ENCODE measurements at regions not wholly inside any gene's neighbourhood (a gene's known extent, or its start where the extent isn't known, plus 50 kb on each side); places are given as distances from the start of the nearest gene placed in this dataset.
A peak's percentile ranks its signal among the peaks of the same experiment; 100 is the strongest.

DNA sequence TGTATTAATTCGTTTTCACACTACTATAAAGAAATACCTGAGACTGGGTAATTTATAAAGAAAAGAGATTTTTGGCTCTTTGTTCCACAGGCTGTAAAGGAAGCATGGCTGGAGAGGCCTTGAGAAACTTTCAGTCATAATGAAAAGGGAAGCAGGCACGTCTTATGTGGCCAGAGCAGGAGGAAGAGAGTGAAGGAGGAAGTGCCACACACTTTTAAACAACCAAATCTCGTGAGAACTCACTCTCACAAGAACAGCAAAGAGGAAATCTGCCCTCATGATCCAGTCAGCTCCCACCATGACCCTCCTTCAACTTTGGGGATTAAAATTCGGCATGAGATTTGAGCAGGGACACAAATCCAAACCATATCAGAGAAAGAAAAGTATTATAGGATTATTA lies 1255.9 kb upstream of the MIR17HG start:
- ATAC-seq (ENCODE audit: poor library complexity) = no peak
- intact Hi-C loops (cut with DNase I) = no loop called here
- no peak for DNase-seq

DNA sequence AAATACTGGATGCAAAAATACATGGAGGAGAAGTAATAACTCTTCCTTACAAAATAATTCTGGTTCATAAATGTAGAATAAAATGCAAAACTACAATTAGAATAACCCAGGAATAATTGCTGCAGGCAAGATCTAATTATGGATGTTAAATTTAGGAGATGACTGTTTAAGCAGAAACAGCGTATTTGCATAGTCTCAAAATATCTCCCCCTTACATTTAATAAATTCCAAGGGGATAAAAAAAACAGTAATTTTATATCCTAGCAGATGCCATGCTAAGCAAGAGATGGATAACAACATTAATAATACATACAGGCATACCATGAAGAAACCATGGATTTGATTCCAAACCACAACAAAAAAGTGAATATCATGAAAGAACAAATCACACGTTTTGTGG lies 1253.1 kb upstream of the MIR17HG start:
- DNase-seq = no peak
- intact Hi-C loops (cut with DNase I) = no loop called here
- no peak for ATAC-seq (ENCODE audit: poor library complexity)

DNA sequence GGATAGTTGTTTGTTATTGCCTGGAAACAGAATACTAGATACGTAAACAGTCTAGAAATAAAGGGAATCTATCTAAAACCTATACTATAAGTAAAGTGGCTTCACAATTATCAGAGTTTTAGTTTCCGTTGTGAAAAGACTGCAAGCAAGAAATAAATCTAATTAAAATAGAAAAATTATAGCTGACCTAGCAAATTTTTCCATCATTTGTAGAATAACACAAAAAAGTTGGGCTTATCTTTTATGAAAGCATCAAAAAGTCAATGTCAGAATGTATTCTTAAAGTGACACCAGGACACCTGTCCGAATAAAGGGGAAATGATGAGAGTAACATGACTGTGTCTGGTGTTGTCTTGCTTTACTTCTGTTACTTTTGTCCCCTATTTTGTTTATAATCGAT lies 1248.9 kb upstream of the MIR17HG start:
- no peak for DNase-seq
- ATAC-seq (ENCODE audit: poor library complexity) = no peak
- intact Hi-C loops (cut with DNase I) = no loop called here

DNA sequence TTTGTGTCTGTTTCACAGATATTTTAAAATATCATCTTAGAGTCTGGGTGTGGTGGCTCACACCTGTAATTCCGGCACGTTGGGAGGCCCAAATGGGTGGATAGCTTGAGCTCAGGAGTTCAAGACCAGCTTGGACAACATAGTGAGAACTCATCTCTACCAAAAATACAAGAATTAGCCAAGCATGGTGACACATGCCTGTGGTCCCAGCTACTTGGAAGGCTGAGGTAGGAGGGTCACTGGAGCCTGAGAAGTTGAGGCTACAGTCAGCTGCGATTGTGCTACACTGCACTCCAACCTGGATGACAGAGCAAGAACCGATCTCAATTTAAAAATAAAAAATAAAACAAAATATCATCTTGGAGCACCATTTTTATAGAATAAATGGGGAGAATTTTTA lies 1247.6 kb upstream of the MIR17HG start:
- intact Hi-C loops (cut with DNase I) = no loop called here
- ATAC-seq (ENCODE audit: poor library complexity) (no peak), DNase-seq (no peak)

DNA sequence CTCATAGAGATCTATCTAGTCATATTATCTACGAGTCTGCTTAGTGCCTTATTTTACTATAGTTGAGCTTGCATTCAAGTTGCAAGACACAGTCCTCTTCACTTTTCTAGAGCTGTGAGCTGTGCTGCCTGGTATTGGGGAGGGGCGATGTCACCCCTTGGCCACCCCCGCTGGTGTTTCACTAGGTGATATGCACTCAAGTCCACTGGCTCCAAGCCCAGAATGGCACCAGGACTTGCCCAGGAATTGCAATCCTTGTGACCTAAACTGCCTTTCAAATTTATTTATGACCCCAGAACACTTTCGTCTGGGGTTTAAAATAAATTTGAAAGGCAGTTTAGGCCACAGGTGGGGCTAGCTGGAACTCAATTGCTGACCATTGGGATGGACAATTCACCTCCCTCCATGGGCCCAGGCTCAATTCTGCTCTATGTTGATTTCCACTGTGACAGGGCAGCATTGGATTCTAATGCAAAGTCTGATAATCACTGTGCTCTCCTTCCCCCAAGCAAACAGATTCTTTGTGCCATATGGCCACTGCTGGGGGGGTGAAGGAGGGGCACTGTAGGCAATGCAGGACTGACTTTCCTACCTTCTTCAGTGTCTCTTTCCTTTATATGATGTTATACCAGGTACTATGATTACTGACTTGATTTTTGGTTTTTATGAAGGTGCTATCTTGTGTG lies 1244.2 kb upstream of the MIR17HG start:
- DNase-seq = peak; percentile 37
- intact Hi-C loops (cut with DNase I) = no loop called here
- no peak for ATAC-seq (ENCODE audit: poor library complexity)

DNA sequence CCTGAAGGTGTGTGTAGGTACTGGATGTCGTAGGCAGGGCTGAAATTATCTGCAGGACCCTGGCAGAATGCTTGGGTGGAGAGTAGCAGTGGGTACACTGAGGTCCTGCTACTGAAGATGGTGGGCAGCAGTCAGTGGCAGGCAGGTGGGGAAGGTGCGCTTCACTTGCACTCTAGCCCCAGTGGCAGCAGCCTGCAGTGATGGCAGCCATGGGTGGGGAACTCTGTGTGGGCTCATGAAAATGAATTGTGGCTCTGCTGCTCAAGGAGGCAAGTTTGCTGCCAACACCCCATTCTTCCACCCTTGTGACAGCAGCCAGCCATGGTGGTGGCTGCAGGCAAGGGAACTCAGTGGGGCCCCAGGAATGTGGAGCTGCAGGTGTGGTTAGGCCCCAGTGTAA lies 1242.7 kb upstream of the MIR17HG start:
- ATAC-seq (ENCODE audit: poor library complexity) = no peak
- DNase-seq = peak; percentile 8
- intact Hi-C loops (cut with DNase I) = no loop called here

DNA sequence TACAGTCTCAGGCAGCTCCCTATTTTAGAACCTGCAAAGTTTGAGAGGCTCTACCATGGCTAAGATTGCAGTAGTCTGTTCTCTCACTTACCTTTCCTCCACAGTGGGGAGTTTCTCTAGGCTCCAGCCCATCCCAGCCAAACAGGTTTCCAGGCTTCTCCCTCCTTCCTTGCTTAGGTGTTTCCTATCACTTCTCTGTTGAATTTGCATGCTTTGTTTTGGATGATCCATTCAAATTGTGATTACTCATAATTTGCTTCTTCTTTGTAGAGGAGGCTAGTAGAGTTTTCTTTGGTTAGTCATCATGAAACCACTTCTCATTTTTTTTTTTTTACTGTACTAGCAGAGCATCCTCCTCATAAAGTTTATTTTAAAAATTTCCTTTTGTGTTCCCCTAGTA lies 1242.2 kb upstream of the MIR17HG start:
- ATAC-seq (ENCODE audit: poor library complexity) (no peak), DNase-seq (no peak)
- intact Hi-C loops (cut with DNase I) = no loop called here

DNA sequence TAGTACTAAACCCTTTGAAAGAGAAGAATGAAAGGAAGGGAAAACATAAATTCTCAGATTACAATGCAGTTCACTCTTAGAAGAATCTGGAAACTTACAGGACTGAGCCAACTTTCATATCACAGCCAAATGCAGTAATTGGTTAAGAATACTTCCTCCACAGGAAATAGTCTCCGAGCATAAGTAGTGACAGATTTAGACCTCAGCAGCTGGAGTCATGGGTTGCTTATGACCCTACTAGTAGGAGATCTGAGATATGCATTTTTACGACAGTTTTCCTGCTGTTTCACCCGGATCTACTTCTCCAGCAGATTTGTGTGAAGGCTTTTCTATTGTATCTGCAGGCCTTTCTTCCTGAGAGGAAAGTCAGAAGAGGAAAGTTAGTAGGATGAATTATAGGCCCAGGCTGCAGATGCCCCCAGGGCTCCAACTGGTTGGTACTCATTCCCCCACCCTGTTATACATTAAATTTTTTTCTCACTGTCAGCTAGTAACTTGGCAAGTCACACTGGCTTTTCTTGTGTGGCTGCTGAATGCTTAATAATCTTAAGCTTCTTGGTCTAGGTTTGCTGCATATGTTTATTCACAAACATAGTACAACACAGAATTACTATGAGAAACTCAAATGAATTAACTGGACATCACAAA lies 1241.5 kb upstream of the MIR17HG start:
- DNase-seq (no peak), ATAC-seq (ENCODE audit: poor library complexity) (no peak)
- intact Hi-C loops (cut with DNase I) = no loop called here

DNA sequence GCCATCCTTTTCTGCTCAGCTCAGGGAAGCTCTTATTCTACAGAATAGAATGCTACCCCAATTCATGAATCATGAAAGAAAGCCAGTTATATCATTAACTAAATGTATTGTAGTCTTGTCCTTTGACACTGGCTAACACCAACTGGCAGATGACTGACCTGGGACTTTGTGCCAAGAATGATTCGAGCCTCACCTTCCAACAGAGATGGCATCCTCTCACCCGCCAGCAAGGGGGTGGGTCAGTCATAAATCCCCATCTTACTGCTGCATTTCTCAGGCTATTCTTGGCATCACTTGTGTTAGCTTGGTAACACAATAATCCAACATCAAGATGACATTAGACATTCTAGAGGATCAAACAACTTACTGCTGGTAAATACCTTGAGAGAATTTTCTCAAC lies 1239.8 kb upstream of the MIR17HG start:
- DNase-seq (no peak), ATAC-seq (ENCODE audit: poor library complexity) (no peak)
- intact Hi-C loops (cut with DNase I) = no loop called here

DNA sequence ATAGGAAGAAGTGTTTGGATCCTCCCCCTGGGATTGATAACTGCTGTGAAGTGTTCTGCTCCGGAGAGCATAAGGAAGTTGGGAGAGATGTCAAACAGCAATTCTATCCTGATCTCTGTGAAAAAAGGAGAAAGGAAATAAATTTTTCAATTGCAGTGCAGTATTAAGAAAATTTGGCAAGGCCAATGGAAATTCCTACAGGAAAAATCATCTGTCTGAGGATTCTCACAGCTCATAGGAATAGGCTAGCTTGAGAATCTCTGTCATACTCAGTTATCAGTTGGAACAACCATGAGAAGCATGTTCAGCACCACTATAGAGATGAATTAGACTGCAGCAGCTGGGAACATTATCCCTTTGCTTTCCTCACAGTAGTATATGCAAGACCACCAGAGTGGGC lies 1238.9 kb upstream of the MIR17HG start:
- DNase-seq (no peak), ATAC-seq (ENCODE audit: poor library complexity) (no peak)
- intact Hi-C loops (cut with DNase I) = no loop called here

DNA sequence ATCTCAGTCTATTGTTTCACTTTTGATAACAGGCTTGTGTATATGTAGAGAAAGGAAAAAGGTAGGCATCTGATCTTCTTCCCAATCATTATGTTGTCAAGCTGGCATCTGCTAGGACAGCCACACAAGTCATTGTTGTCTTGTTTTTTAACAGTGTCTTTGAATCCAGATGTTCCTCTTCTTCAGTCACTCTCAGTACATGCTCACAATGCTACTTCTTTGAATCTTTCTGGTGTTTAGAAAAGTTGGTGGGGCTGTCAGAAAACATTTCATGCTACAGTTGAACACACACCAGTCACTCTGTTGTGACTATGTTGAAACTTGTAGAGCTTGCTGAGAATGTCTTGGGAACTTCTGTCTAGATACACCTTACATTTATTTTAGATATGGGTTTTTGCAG lies 1231.4 kb upstream of the MIR17HG start:
- no peak for ATAC-seq (ENCODE audit: poor library complexity)
- DNase-seq = no peak
- intact Hi-C loops (cut with DNase I) = no loop called here

DNA sequence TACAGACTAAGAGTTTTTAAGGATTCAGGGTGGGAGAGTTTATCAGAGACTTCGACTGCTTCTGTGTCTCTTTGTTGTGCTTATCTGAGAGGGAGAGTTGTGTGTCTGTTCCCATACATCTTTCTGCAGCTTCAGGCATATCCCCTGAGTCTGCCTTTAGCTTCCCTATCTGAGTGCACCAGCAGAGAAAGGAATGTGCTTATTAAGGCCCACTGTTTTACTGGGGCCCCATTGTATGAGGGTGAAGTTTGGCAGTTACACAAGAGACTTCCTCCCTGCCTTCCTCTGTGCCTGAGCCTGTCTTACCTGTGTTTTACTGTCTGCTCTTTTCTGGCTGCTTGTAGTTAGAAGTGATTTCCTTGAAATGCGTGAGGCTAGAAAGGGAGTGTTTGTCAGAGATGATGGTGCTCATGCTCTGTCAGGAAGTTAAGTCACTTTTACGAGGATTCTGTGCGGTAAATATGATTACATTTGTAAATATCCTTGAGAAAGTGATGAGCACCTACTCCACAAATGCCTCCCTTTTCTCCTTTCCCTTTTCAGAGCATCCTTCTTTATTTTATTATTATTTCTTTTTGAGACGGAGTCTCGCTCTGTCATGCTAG lies 1228.9 kb upstream of the MIR17HG start:
- intact Hi-C loops (cut with DNase I) = no loop called here
- DNase-seq (no peak), ATAC-seq (ENCODE audit: poor library complexity) (no peak)

DNA sequence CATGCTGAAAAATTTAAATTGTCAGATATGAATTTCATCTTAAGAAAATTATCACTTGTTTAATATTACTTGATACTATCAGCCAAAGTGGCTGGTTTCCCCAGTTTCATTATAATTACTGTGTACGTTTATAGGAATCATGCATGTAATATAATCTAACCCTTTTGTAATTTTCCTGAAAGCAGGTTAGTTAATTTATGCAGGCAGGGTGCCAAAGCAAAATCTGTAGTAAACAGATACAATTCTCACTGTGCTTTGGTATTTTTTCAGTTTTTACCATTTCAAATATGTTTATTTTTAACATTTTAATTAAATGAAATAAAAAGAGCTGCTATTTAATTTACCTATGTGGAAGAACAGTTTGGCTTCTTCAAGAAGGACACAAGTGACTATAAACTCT lies 1227.5 kb upstream of the MIR17HG start:
- intact Hi-C loops (cut with DNase I) = no loop called here
- ATAC-seq (ENCODE audit: poor library complexity) (no peak), DNase-seq (no peak)

DNA sequence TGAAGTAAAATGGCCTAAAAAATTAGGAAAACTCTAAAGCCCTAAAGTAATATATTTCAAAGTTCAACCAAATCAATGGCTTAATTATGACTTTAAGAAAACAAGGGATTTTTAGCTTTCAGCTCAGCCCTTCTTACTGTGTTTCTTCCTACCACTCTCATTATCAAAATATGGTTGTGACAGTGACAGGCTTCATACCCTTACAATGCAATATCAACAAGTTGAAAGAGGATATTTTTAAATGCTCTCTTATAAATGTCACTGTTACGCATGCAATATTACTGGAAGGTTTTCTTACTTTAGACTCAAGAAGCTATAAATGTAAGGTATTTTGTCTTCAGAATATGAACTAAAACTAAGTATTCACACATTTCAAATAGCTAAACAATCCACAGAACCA lies 1225.7 kb upstream of the MIR17HG start:
- no peak for DNase-seq
- intact Hi-C loops (cut with DNase I) = no loop called here
- ATAC-seq (ENCODE audit: poor library complexity) = peak; percentile 69

DNA sequence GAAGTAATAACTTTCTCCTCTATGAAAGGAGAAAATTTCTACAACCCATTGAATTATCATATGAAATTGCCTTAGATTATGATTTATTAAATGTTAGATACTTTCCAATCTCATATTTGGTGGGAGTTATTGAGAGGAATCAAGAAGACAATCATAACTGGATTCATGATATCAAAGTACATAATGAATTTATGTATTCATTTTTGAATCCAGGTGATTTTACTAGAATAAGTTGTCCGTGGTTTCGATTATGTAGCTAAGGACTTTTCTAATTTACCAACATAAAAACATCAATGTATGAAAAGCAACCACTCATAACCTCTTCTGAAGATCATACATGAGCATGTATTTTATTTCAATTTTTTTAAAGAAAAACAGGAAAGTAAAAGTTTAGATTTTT lies 1225.0 kb upstream of the MIR17HG start:
- ATAC-seq (ENCODE audit: poor library complexity) (no peak), DNase-seq (no peak)
- intact Hi-C loops (cut with DNase I) = no loop called here

DNA sequence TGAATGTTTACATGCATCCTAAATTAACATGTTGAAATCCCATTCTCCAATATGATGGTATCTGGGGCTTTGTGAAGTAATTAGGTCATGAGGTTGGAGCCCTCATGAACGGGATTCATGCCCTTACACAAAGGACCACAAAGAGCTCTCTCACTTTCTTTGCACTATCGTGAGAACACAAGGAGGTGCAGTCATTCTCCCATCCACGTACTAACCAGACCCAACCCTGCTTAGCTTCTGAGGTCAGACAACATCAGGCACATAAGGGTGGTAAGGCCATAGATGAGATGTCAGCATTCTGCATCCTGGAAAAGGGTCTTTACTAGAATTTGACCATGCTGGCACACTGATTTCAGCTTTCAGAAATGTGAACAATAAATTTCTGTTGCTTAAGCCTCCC lies 1211.9 kb upstream of the MIR17HG start:
- intact Hi-C loops (cut with DNase I) = no loop called here
- ATAC-seq (ENCODE audit: poor library complexity) (no peak), DNase-seq (no peak)

DNA sequence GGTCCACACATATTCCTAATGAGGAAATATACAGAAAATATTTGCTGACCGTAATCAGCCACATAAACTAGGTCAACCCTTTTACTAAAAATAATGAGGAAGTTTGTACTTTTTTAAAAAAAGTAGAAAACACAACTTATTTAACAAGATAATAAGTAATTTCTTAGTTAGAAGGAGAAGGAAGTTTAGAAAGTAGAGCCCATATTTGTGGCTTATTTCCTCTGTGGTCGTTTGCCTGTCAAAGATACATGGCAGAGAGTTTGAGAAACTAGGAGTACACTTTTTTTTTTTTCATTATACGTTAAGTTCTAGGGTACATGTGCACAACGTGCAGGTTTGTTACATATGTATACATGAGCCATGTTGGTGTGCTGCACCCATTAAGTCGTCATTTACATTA lies 1205.2 kb upstream of the MIR17HG start:
- intact Hi-C loops (cut with DNase I) = no loop called here
- no peak for DNase-seq
- ATAC-seq (ENCODE audit: poor library complexity) = no peak

DNA sequence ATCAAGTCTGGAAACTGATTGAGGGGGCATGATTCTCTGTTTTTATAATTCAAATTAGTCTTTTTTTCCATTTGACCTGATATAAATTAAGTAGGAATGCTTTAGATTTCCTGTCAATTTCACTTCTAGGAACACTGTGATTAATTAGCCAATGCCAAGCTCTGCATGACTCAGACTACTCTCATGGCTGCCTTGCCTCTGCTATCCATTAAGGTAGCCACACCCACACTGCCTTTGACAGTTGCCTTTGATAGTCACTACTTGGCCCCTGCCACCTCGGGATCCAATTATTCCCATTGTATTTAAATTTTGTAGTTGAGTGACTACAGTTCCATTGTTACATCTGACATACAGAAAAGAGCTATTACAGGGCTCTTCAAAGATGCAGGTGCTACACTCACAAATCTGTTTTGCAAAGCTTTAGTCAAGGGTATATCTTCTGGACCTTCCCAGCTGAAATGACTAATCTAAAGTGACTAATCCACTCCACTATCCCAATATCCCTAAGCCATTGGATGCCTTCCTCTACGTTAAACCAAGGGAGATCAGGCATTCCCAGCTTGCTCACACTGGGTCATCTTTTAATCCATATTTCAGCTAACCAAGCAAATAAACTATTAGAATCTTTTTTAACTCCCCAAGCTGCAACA lies 1193.1 kb upstream of the MIR17HG start:
- ATAC-seq (ENCODE audit: poor library complexity) (no peak), DNase-seq (no peak)
- intact Hi-C loops (cut with DNase I) = no loop called here

DNA sequence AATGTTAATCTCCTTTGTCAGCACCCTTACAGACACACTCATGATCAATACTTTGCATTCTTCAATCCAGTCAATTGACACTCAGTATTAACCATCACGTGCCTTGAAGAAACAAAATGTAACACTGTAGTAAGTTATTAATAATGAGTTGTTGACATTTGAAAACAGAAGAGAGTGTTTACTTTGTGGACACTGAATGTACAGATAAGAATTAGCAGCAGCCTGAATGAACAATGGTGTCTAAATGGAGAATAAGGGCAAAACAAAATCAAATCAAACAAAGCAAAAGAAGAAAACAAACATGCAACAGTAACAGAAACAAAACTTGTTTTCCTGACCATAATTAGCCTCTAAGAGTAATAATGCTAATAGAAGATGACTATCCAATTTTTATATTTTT lies 1191.1 kb upstream of the MIR17HG start:
- ATAC-seq (ENCODE audit: poor library complexity) (no peak), DNase-seq (no peak)
- intact Hi-C loops (cut with DNase I) = no loop called here

DNA sequence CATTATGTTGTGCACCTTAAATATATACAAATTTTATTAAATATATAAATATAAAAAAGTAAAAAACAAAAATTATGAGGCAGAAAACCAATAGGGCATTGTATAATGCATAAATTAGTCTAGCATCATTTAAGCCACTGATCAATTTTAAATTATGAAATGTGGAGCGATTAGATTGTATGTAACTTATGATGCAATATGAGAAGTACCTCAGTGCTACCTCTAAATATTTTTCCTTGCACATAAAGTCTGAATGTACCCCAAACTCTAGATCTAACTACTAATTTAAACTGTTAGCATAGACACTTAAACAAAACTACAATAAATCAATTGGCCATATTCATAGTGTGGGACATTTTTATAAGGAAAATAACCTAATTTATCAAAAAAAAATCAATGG lies 1178.5 kb upstream of the MIR17HG start:
- DNase-seq = no peak
- intact Hi-C loops (cut with DNase I) = no loop called here
- ATAC-seq (ENCODE audit: poor library complexity) = no peak

All from Right ventricle myocardium superior (tissue), 1 donor.